ENCODE measurements at regions not wholly inside any gene's neighbourhood (a gene's known extent, or its start where the extent isn't known, plus 50 kb on each side); places are given as distances from the start of the nearest gene placed in this dataset.

DNA sequence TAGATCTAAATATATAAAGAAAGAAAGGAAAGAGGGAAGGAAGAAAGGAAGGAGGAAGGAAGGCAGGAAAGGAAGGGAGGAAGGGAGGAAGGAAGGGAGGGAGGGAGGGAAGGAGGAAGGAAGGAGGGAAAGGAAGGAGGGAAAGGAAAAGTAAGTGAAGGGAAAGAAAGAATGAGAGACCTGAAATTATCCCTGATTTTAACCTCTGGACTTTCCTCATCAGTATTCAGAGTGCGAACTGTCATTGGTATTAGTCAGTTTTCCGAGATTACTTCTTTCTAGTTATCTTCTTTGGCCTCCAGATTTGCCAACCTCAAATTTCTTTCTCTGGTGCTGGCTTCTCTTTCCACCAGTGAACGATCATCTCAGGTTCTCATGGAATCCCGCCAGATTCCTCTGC is 215.5 kb upstream of the FN1 start:
- 85 to 88% (median 88%) methylated on average over 4 of the region's 4 CpGs for WGBS, 3 donors
- no peak for FAIRE-seq

DNA sequence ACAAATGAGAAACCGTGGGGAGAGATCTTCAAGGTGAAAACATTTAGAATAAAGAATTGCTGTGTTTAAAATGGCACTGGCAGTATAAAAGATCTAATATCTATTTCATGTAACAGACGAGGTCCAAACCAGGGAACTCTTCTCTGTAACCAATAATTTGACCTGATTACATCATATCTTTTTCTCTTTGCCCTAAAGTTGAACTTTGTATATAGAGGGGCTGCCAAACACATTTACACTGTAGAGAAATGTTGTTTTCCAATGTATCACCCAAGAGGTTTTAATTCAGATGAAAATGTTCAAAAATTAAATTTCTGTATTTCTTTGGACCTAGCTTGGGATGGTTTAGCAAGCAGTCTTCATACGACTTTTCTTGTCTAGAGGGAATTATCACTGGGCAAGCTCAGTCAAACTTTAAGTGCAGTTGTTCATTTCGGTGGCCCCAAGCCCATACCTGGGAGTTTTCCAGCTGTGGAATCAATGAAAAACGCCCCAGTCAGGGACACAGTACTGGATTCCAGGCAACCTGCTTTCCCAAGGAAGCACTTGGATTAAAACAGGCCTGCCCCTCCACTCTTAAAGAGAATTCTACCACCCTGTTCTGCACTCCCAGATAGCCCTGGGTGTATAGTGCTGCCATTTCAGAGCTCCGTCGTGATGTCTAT is 208.5 kb upstream of the FN1 start:
- H3K27ac ChIP-seq (ENCODE audit: low read depth in 1 of 3, low read length in 2 of 3) = no peak overlapping the region
- no peak for FAIRE-seq
- WGBS, 3 donors = 71 to 76% (median 75%) methylated on average over 7 of the region's 7 CpGs

More for the DNA sequence above, 215.5 kb upstream of the FN1 start:
- DNase-seq = no peak
- H3K27me3 ChIP-seq (ENCODE audit: control insufficient read depth in 3 of 3, insufficient read depth in 3 of 3, low read length in 3 of 3) = no peaks in the 10 kb centered on the region
- no peak overlapping the region for H3K27ac ChIP-seq (ENCODE audit: low read depth in 1 of 3, low read length in 2 of 3)
- no peaks in the 10 kb centered on the region for H3K36me3 ChIP-seq (ENCODE audit: control insufficient read depth in 3 of 3, insufficient read depth in 2 of 3, low read depth in 1 of 3, low read length in 3 of 3)
- H3K4me3 ChIP-seq (ENCODE audit: low read depth in 1 of 3, low read length in 3 of 3) = no peak overlapping the region
- peaks cover 0 to 2% of the 10 kb centered on the region in 2 donors for H3K9me3 ChIP-seq (ENCODE audit: control insufficient read depth in 2 of 2, insufficient read depth in 1 of 2, low read depth in 1 of 2, low read length in 1 of 2)
- H3K4me1 ChIP-seq (ENCODE audit: control insufficient read depth in 3 of 3, insufficient read depth in 2 of 3, low read depth in 1 of 3, low read length in 2 of 3) = no peaks in the 10 kb centered on the region

DNA sequence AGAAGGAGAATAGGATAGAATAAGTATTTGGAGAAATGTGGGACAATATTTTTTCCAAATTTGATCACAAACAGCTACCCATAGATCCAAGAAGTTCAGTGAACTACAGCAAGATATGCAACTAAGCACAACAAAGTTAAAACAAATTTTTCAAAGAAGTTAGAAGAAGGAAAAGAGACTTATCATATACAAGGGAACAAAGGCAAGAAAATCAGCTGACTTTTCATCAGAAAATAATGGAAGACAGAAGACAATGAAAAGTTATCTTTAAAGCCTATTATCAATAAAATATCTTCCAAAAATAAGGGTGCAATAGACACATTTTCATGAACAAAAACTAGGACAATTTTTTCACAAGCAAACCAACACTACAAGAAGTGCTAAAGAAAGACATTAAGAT is 202.8 kb upstream of the FN1 start:
- FAIRE-seq (no peak), DNase-seq (no peak)
- H3K36me3 ChIP-seq (ENCODE audit: control insufficient read depth in 3 of 3, insufficient read depth in 2 of 3, low read depth in 1 of 3, low read length in 3 of 3) = no peaks in the 10 kb centered on the region
- no peak overlapping the region for H3K4me3 ChIP-seq (ENCODE audit: low read depth in 1 of 3, low read length in 3 of 3)
- no peaks in the 10 kb centered on the region for H3K9me3 ChIP-seq (ENCODE audit: control insufficient read depth in 2 of 2, insufficient read depth in 1 of 2, low read depth in 1 of 2, low read length in 1 of 2)
- no peaks in the 10 kb centered on the region for H3K27me3 ChIP-seq (ENCODE audit: control insufficient read depth in 3 of 3, insufficient read depth in 3 of 3, low read length in 3 of 3)
- no peaks in the 10 kb centered on the region for H3K4me1 ChIP-seq (ENCODE audit: control insufficient read depth in 3 of 3, insufficient read depth in 2 of 3, low read depth in 1 of 3, low read length in 2 of 3)
- no peak overlapping the region for H3K27ac ChIP-seq (ENCODE audit: low read depth in 1 of 3, low read length in 2 of 3)

More for the DNA sequence above, 208.5 kb upstream of the FN1 start:
- H3K4me3 ChIP-seq (ENCODE audit: low read depth in 1 of 3, low read length in 3 of 3) = no peak overlapping the region
- no peaks in the 10 kb centered on the region for H3K27me3 ChIP-seq (ENCODE audit: control insufficient read depth in 3 of 3, insufficient read depth in 3 of 3, low read length in 3 of 3)
- DNase-seq = no peak
- peaks cover 0 to 2% of the 10 kb centered on the region in 2 donors for H3K9me3 ChIP-seq (ENCODE audit: control insufficient read depth in 2 of 2, insufficient read depth in 1 of 2, low read depth in 1 of 2, low read length in 1 of 2)
- no peaks in the 10 kb centered on the region for H3K36me3 ChIP-seq (ENCODE audit: control insufficient read depth in 3 of 3, insufficient read depth in 2 of 3, low read depth in 1 of 3, low read length in 3 of 3)
- H3K4me1 ChIP-seq (ENCODE audit: control insufficient read depth in 3 of 3, insufficient read depth in 2 of 3, low read depth in 1 of 3, low read length in 2 of 3) = no peaks in the 10 kb centered on the region

DNA sequence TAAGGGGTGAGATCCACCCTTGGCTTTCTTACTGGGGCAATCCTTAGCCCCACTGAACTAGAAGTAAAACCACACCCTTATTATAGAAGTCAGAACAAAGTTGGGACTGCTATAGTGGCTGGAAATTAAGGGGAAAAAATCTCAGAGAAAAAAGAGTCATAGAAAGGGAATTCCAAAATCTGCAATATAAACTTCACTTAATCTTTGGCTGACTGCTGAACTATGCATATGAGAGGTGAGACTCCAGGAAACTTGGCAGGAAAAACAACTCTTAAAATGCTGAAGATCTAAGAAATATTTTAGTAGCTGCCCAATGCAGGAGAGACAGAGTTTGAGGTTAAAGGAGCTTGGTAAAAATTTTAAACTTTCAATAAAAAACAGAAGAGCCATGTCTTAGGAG is 201.8 kb upstream of the FN1 start:
- H3K4me1 ChIP-seq (ENCODE audit: control insufficient read depth in 3 of 3, insufficient read depth in 2 of 3, low read depth in 1 of 3, low read length in 2 of 3) = no peaks in the 10 kb centered on the region
- no peak overlapping the region for H3K4me3 ChIP-seq (ENCODE audit: low read depth in 1 of 3, low read length in 3 of 3)
- no peaks in the 10 kb centered on the region for H3K9me3 ChIP-seq (ENCODE audit: control insufficient read depth in 2 of 2, insufficient read depth in 1 of 2, low read depth in 1 of 2, low read length in 1 of 2)
- H3K36me3 ChIP-seq (ENCODE audit: control insufficient read depth in 3 of 3, insufficient read depth in 2 of 3, low read depth in 1 of 3, low read length in 3 of 3) = no peaks in the 10 kb centered on the region
- FAIRE-seq (no peak), DNase-seq (no peak)
- no peaks in the 10 kb centered on the region for H3K27me3 ChIP-seq (ENCODE audit: control insufficient read depth in 3 of 3, insufficient read depth in 3 of 3, low read length in 3 of 3)
- no peak overlapping the region for H3K27ac ChIP-seq (ENCODE audit: low read depth in 1 of 3, low read length in 2 of 3)

DNA sequence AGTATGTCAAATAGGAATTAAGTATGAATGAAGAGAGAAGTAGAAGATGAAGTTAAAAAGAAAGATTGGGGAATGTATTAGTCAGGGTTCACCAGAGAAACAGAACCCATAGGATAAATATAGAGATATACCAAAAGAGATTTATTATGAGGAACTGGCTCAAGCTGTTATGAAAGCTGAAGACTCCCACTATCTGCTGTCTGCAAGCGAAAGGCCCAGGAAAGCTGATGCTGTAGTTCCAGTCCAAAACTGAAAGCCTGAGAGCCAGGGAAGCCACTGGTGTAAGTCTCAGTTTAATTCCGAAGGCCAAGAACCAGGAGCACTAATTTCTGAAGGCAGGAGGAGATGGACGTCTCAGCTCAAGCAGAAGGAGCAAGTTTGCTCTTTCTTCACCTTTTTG is 200.9 kb upstream of the FN1 start:
- Histone ChIP-seq H3K4me1 (ENCODE audit: control insufficient read depth in 3 of 3, insufficient read depth in 2 of 3, low read depth in 1 of 3, low read length in 2 of 3) (no peaks in the 10 kb centered on the region), H3K36me3 (ENCODE audit: control insufficient read depth in 3 of 3, insufficient read depth in 2 of 3, low read depth in 1 of 3, low read length in 3 of 3) (no peaks in the 10 kb centered on the region), H3K27me3 (ENCODE audit: control insufficient read depth in 3 of 3, insufficient read depth in 3 of 3, low read length in 3 of 3) (no peaks in the 10 kb centered on the region), H3K27ac (ENCODE audit: low read depth in 1 of 3, low read length in 2 of 3) (no peak overlapping the region), H3K4me3 (ENCODE audit: low read depth in 1 of 3, low read length in 3 of 3) (no peak overlapping the region), H3K9me3 (ENCODE audit: control insufficient read depth in 2 of 2, insufficient read depth in 1 of 2, low read depth in 1 of 2, low read length in 1 of 2) (no peaks in the 10 kb centered on the region)
- FAIRE-seq = no peak
- no peak for DNase-seq
- WGBS, 3 donors = 68 to 86% (median 85%) methylated on average over 3 of the region's 3 CpGs

DNA sequence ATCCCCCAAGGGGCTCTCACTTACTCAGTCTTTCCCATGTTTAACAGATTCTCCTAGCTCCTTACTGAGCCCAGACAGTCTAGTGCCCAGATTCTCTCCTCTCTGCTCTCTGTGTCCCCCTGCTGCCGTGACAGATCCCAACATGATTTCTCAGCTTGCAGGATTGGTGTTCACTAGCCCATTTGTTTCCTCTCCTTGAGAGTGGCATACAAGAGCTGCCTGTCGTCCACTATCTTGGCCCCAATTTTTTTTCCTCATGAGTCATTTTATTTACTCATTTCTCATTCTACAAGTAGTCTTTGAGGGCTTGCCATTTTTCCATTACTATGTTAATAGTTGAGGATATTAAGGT is 199.9 kb upstream of the FN1 start:
- Histone ChIP-seq H3K9me3 (ENCODE audit: control insufficient read depth in 2 of 2, insufficient read depth in 1 of 2, low read depth in 1 of 2, low read length in 1 of 2) (no peaks in the 10 kb centered on the region), H3K27me3 (ENCODE audit: control insufficient read depth in 3 of 3, insufficient read depth in 3 of 3, low read length in 3 of 3) (no peaks in the 10 kb centered on the region), H3K4me3 (ENCODE audit: low read depth in 1 of 3, low read length in 3 of 3) (no peak overlapping the region), H3K4me1 (ENCODE audit: control insufficient read depth in 3 of 3, insufficient read depth in 2 of 3, low read depth in 1 of 3, low read length in 2 of 3) (no peaks in the 10 kb centered on the region), H3K36me3 (ENCODE audit: control insufficient read depth in 3 of 3, insufficient read depth in 2 of 3, low read depth in 1 of 3, low read length in 3 of 3) (no peaks in the 10 kb centered on the region), H3K27ac (ENCODE audit: low read depth in 1 of 3, low read length in 2 of 3) (no peak overlapping the region)
- WGBS, 3 donors = 26 to 58% (median 41%) methylated on average over 2 of the region's 2 CpGs
- DNase-seq = no peak
- no peak for FAIRE-seq

DNA sequence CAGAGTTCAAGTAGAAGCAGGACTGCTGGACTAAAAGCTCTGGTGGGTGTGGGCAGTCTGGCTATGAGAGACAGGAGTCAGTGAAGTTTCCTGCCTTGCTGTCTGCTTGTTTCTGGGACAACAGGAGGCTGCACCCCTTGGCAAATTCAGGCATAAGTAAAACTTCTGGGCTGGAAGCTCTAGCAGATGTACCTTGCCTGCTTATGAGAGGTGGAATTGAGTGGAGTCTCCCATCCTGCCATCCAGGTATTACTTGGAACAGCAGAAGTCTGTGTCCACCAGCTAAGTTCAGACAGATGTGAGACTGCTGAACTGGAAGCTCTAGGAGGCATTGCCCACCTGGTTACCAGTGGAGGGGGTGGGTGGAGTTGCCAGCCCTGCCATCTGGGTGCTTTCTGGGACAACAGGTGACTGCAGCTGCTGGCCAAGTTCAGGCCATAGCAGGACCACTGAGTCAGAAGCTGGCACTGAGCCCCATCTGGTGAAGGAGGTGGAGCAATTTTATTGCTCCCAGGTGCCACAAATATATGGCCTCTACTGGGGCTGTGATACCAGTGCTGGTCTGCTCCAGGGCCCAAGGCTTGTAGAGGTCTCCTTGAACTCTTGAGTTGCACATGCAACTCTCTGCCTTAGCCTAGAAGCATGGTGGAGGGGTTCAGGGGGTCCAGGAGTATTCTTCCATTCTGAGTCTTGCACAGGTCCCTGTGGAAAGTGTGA is 199.4 kb upstream of the FN1 start:
- Histone ChIP-seq H3K4me3 (ENCODE audit: low read depth in 1 of 3, low read length in 3 of 3) (no peak overlapping the region), H3K27ac (ENCODE audit: low read depth in 1 of 3, low read length in 2 of 3) (no peak overlapping the region), H3K9me3 (ENCODE audit: control insufficient read depth in 2 of 2, insufficient read depth in 1 of 2, low read depth in 1 of 2, low read length in 1 of 2) (no peaks in the 10 kb centered on the region), H3K4me1 (ENCODE audit: control insufficient read depth in 3 of 3, insufficient read depth in 2 of 3, low read depth in 1 of 3, low read length in 2 of 3) (no peaks in the 10 kb centered on the region), H3K27me3 (ENCODE audit: control insufficient read depth in 3 of 3, insufficient read depth in 3 of 3, low read length in 3 of 3) (no peaks in the 10 kb centered on the region), H3K36me3 (ENCODE audit: control insufficient read depth in 3 of 3, insufficient read depth in 2 of 3, low read depth in 1 of 3, low read length in 3 of 3) (no peaks in the 10 kb centered on the region)
- DNase-seq (no peak), FAIRE-seq (no peak)

DNA sequence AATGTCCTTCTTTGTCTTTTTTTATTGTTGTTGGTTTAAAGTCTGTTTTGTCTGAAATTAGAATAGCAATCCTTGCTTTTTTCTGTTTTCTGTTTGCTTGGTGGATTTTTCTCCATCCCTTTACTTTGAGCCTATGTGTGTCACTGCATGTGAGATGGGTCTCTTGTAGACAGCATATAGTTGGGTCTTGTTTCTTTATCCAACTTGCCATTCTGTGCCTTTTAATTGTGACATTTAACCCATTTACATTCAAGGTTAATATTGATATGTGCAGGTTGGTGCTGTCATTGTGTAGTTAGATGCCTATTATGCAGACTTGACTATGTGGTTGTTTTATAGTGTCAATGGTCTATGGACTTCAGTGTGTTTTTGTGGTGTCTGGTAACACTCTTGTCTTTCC is 197.5 kb upstream of the FN1 start:
- H3K9me3 ChIP-seq (ENCODE audit: control insufficient read depth in 2 of 2, insufficient read depth in 1 of 2, low read depth in 1 of 2, low read length in 1 of 2) = no peaks in the 10 kb centered on the region
- H3K36me3 ChIP-seq (ENCODE audit: control insufficient read depth in 3 of 3, insufficient read depth in 2 of 3, low read depth in 1 of 3, low read length in 3 of 3) = no peaks in the 10 kb centered on the region
- H3K4me3 ChIP-seq (ENCODE audit: low read depth in 1 of 3, low read length in 3 of 3) = no peak overlapping the region
- no peak for FAIRE-seq
- no peak overlapping the region for H3K27ac ChIP-seq (ENCODE audit: low read depth in 1 of 3, low read length in 2 of 3)
- DNase-seq = no peak
- H3K4me1 ChIP-seq (ENCODE audit: control insufficient read depth in 3 of 3, insufficient read depth in 2 of 3, low read depth in 1 of 3, low read length in 2 of 3) = no peaks in the 10 kb centered on the region
- no peaks in the 10 kb centered on the region for H3K27me3 ChIP-seq (ENCODE audit: control insufficient read depth in 3 of 3, insufficient read depth in 3 of 3, low read length in 3 of 3)

DNA sequence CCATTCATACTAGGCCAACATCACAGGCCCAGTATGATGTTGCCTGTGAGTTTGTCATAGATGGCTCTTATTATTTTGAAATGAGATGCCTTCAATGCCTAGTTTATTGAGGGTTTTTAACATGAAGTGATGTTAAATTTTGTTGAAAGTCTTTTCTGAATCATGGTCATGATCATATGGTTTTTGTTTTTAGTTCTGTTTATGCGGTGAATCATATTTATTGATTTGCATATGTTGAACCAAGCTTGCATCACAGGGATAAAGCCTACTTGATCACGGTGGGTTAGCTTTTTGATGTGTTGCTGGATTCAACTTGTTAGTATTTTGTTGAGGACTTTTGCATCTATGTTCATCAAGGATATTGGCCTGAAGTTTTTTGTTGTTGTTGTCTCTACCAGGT is 195.8 kb upstream of the FN1 start:
- FAIRE-seq = no peak
- no peak for DNase-seq
- 88 to 92% (median 92%) methylated on average over 2 of the region's 2 CpGs for WGBS, 3 donors

More for the DNA sequence above, 195.8 kb upstream of the FN1 start:
- no peaks in the 10 kb centered on the region for H3K36me3 ChIP-seq (ENCODE audit: control insufficient read depth in 3 of 3, insufficient read depth in 2 of 3, low read depth in 1 of 3, low read length in 3 of 3)
- no peaks in the 10 kb centered on the region for H3K4me1 ChIP-seq (ENCODE audit: control insufficient read depth in 3 of 3, insufficient read depth in 2 of 3, low read depth in 1 of 3, low read length in 2 of 3)
- H3K4me3 ChIP-seq (ENCODE audit: low read depth in 1 of 3, low read length in 3 of 3) = no peak overlapping the region
- H3K27me3 ChIP-seq (ENCODE audit: control insufficient read depth in 3 of 3, insufficient read depth in 3 of 3, low read length in 3 of 3) = no peaks in the 10 kb centered on the region
- H3K27ac ChIP-seq (ENCODE audit: low read depth in 1 of 3, low read length in 2 of 3) = no peak overlapping the region
- no peaks in the 10 kb centered on the region for H3K9me3 ChIP-seq (ENCODE audit: control insufficient read depth in 2 of 2, insufficient read depth in 1 of 2, low read depth in 1 of 2, low read length in 1 of 2)
